Erythroblast (primary cell): ENCODE measurements at regions not wholly inside any gene's neighbourhood (a gene's known extent, or its start where the extent isn't known, plus 50 kb on each side); places are given as distances from the start of the nearest gene placed in this dataset.

Experiments used
- GATA1 ChIP-seq: IDR thresholded peaks from 2 replicates; pipeline ENCODE4 v1.6.1; 2011; ENCODE audit warnings: low read depth, mild to moderate bottlenecking, control low read depth, low read length, moderate library complexity
- POLR2A ChIP-seq: IDR thresholded peaks from 2 replicates; pipeline ENCODE4 v1.6.1; 2011; ENCODE audit warnings: mild to moderate bottlenecking, low read length

GRCh38 chr5:129406440-129406839 is 53.7 kb upstream of the ADAMTS19 start:
- TF ChIP-seq POLR2A (no peak), GATA1 (no peak)
